Endodermal cell (in vitro differentiated cells): ENCODE measurements at regions not wholly inside any gene's neighbourhood (a gene's known extent, or its start where the extent isn't known, plus 50 kb on each side); places are given as distances from the start of the nearest gene placed in this dataset.

Experiments used
- DNase-seq: peaks from one replicate; pipeline ENCODE4 v3.0.0-alpha.2; 2017
- H3K27ac ChIP-seq: 2 replicates; pipeline ENCODE4 v1.5.1; 2013; ENCODE audit warnings: mild to moderate bottlenecking, low read depth, low read length, moderate library complexity
- H3K27me3 ChIP-seq: 2 replicates; pipeline ENCODE4 v1.6.1; 2013; ENCODE audit warnings: mild to moderate bottlenecking, low read length, moderate library complexity; ENCODE audit not compliant: insufficient read depth, control insufficient read depth, poor library complexity, severe bottlenecking
- H3K36me3 ChIP-seq: 2 replicates; pipeline ENCODE4 v1.7.0; 2013; ENCODE audit warnings: mild to moderate bottlenecking, low read length, moderate library complexity; ENCODE audit not compliant: control insufficient read depth, insufficient read depth
- H3K4me1 ChIP-seq: one replicate; pipeline ENCODE4 v1.7.0; 2013; ENCODE audit warnings: low read length; ENCODE audit not compliant: control insufficient read depth, insufficient read depth
- H3K4me3 ChIP-seq: 2 replicates; pipeline ENCODE4 v1.5.1; 2013; ENCODE audit warnings: mild to moderate bottlenecking, low read length, moderate library complexity
- H3K9ac ChIP-seq: 2 replicates; pipeline ENCODE4 v1.6.1; 2013; ENCODE audit warnings: mild to moderate bottlenecking, low read length, moderate library complexity; ENCODE audit not compliant: poor library complexity, severe bottlenecking; ENCODE audit errors: extremely low read depth
- H3K9me3 ChIP-seq: 2 replicates; pipeline ENCODE4 v1.6.1; 2013; ENCODE audit warnings: mild to moderate bottlenecking, low read length, moderate library complexity; ENCODE audit not compliant: control insufficient read depth
- H3K27ac Mint-ChIP-seq: 2 replicates; pipeline ENCODE4 v1.8.0; 2020; ENCODE audit warnings: mixed read lengths
- H3K27me3 Mint-ChIP-seq: 2 replicates; pipeline ENCODE4 v1.8.0; 2021; ENCODE audit warnings: mild to moderate bottlenecking, mixed read lengths; ENCODE audit not compliant: insufficient read depth
- H3K36me3 Mint-ChIP-seq: 2 replicates; pipeline ENCODE4 v1.8.0; 2020; ENCODE audit warnings: low read depth, mixed read lengths
- H3K4me1 Mint-ChIP-seq: 2 replicates; pipeline ENCODE4 v1.8.0; 2020; ENCODE audit warnings: mixed read lengths
- H3K4me3 Mint-ChIP-seq: 2 replicates; pipeline ENCODE4 v1.8.0; 2020; ENCODE audit warnings: mild to moderate bottlenecking, moderate library complexity, mixed read lengths
- H3K9me3 Mint-ChIP-seq: 2 replicates; pipeline ENCODE4 v1.8.0; 2020; ENCODE audit warnings: mild to moderate bottlenecking, mixed read lengths
- CTCF ChIP-seq: fragments of 200-600 bp; sonication (generic); conservative IDR thresholded peaks from 2 replicates; pipeline ENCODE4 v1.5.0; 2021; ENCODE audit warnings: antibody characterized with exemption, mild to moderate bottlenecking
- WGBS, 2 experiments: methylation state at CpG; one replicate each; pipeline versions ENCODE4 v1.1.5 to v1.1.7; 2013; ENCODE audit warnings: missing lambda C conversion rate in 2 of 2, mixed read lengths in 1 of 2; ENCODE audit not compliant: insufficient coverage in 1 of 2, insufficient read length in 1 of 2; 5-methylcytosine and 5-hydroxymethylcytosine counted together

- no peak for TF ChIP-seq CTCF
- peaks cover 17% of the 10 kb centered on the region for H3K36me3 Mint-ChIP-seq
- peaks cover 49% of the 10 kb centered on the region for H3K4me1 Mint-ChIP-seq
- WGBS, 2 experiments: 28 to 48% methylated on average over 9 of the region's 9 CpGs
- peak overlapping the region; percentile 55 for H3K27ac ChIP-seq
- H3K4me1 ChIP-seq: peaks cover 23% of the 10 kb centered on the region
- no peaks in the 10 kb centered on the region for H3K27me3 ChIP-seq
- peaks cover 35% of the 10 kb centered on the region for H3K9me3 ChIP-seq
- peak; percentile 79 for DNase-seq
- peaks cover 31% of the 10 kb centered on the region for H3K36me3 ChIP-seq
- no peaks in the 10 kb centered on the region for H3K27me3 Mint-ChIP-seq
- peak overlapping the region; percentile 72 for H3K4me3 ChIP-seq
- peak overlapping the region; percentile 58 for H3K9ac ChIP-seq
- peaks cover 20% of the 10 kb centered on the region for H3K9me3 Mint-ChIP-seq
- H3K4me3 Mint-ChIP-seq: peak overlapping the region; percentile 19
- H3K27ac Mint-ChIP-seq: peak overlapping the region; percentile 74
These were observed 54.3 kb downstream of the MARCHF4 start for GRCh38 chr2:216317831-216318520.

GRCh38 chr2:216316743-216317142 is 55.5 kb downstream of the MARCHF4 start:
- TF ChIP-seq CTCF: no peak
- no peak overlapping the region for H3K4me3 ChIP-seq

GRCh38 chr2:216315802-216316603 is 56.3 kb downstream of the MARCHF4 start:
- Histone ChIP-seq H3K4me1 (peaks cover 23% of the 10 kb centered on the region), H3K27ac (peak overlapping the region; percentile 9), H3K9ac (peak overlapping the region; percentile 8), H3K36me3 (peaks cover 11% of the 10 kb centered on the region), H3K9me3 (peaks cover 15% of the 10 kb centered on the region), H3K4me3 (no peak overlapping the region), H3K27me3 (no peaks in the 10 kb centered on the region)
- peaks cover 54% of the 10 kb centered on the region for H3K4me1 Mint-ChIP-seq
- H3K9me3 Mint-ChIP-seq: peaks cover 2% of the 10 kb centered on the region
- 38 to 45% methylated on average over 11 to 19 of the region's 19 CpGs for WGBS, 2 experiments
- DNase-seq: peak; percentile 84
- TF ChIP-seq CTCF: no peak
- peak overlapping the region; percentile 91 for H3K27ac Mint-ChIP-seq
- no peaks in the 10 kb centered on the region for H3K27me3 Mint-ChIP-seq
- H3K36me3 Mint-ChIP-seq: peaks cover 1% of the 10 kb centered on the region
- H3K4me3 Mint-ChIP-seq: no peak overlapping the region

More at GRCh38 chr2:216316743-216317142, 55.5 kb downstream of the MARCHF4 start:
- Histone ChIP-seq H3K9ac (no peak overlapping the region), H3K36me3 (peaks cover 19% of the 10 kb centered on the region), H3K9me3 (peaks cover 22% of the 10 kb centered on the region), H3K4me1 (peaks cover 23% of the 10 kb centered on the region), H3K27ac (no peak overlapping the region), H3K27me3 (no peaks in the 10 kb centered on the region)
- DNase-seq: peak; percentile 60
- WGBS, 2 experiments: 55 to 80% methylated on average over 2 of the region's 2 CpGs
- Mint-ChIP-seq H3K4me3 (no peak overlapping the region), H3K9me3 (peaks cover 8% of the 10 kb centered on the region), H3K27ac (peak overlapping the region; percentile 78), H3K4me1 (peaks cover 54% of the 10 kb centered on the region), H3K36me3 (peaks cover 7% of the 10 kb centered on the region), H3K27me3 (no peaks in the 10 kb centered on the region)
